ENCODE measurements at regions not wholly inside any gene's neighbourhood (a gene's known extent, or its start where the extent isn't known, plus 50 kb on each side); places are given as distances from the start of the nearest gene placed in this dataset.

DNA sequence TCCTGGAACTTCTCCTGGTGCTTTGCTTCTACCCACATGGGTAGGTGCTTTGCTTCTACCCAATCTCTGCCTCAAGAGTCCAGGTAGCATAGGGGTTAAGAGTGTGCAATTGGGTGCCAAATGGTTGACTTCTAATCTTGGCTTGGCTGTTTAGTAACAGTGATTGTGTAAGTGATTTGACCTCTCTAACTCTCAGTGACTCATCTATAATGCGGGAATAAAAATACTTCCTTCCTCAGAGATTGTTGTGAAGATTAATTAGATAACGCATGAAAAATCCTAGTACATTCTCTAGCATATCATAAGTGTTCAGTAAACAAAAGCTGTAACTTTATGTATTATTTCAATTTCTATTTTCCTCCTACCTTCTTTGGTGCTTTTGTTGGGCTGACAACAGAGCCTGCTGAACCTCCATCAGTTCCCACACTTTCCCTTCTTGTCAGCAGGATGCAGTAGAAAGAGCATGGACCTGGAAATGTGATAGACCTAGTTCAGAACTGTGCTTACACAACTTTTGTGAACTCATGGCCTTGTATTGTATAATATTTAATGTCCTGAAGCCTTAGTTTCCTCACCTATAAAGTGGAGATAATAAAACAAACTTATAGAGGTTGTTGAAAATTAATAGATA is 72.9 kb upstream of the SMIM36 start:
- DNase-seq, result no peak
- Histone ChIP-seq H3K4me1 (peaks cover 0 to 5% (median 0%) of the 10 kb centered on the region in 4 donors), H3K36me3 (no peaks in the 10 kb centered on the region), H3K9me3 (peaks cover 0 to 3% (median 0%) of the 10 kb centered on the region in 3 donors), H3K4me3 (no peak overlapping the region), H3K27ac (no peak overlapping the region), H3K27me3 (no peaks in the 10 kb centered on the region)
- intact Hi-C loops (cut with DNase I; ENCODE audit: low total_unique reads), result no loop called here
- no peak for TF ChIP-seq CTCF (IDR thresholded peaks at IDR 0.05)

DNA sequence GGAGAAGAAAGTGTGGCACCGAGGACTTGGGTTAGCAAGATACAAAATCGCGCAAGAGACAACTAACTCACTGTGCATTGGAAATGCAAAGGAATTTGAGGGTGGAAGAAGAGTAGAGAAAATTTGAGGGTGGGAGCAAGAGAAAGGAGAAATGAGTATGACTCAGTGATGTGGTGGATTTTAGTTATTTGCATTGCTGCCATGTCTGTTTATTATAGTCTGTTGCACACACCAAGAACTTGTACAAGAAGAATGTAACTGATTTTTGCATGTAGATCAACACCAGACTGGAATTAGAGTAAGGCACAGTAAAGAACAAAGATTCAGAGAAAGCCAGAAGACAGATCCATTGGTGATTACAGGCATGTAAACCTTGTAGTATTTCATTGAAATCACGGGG is 71.6 kb upstream of the SMIM36 start:
- TF ChIP-seq CTCF (IDR thresholded peaks at IDR 0.05), result no peak
- Histone ChIP-seq H3K27ac (no peak overlapping the region), H3K9me3 (peaks cover 0 to 3% (median 0%) of the 10 kb centered on the region in 3 donors), H3K27me3 (no peaks in the 10 kb centered on the region), H3K4me3 (no peak overlapping the region), H3K4me1 (peaks cover 0 to 5% (median 0%) of the 10 kb centered on the region in 4 donors), H3K36me3 (no peaks in the 10 kb centered on the region)
- no peak for DNase-seq
- intact Hi-C loops (cut with DNase I; ENCODE audit: low total_unique reads), result no loop called here

DNA sequence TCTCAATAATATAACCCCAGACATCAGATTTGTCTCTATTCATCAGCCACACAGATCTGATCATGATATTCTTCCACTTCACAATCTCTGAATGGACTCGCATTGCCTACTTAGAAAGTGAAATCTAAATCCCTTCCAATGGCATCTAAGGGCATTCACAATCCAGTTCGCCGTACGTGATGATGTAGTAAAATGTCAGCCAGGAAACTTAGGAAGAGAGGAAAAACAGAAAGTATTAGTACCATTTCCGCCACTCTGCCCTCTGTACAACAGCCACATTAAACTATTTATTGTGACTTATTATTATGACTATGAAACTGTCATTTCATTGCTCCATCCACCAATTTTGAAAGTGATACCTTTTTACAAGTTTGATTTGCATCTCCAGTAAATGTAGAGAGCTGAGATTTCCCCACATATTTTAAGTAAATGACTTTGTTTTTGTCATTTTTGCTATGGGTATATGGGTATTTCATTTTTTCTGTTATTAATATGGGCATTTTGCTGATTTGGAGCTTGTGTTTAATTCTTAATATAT is 69.4 kb upstream of the SMIM36 start:
- H3K9me3 ChIP-seq, result peaks cover 0 to 3% (median 0%) of the 10 kb centered on the region in 3 donors
- no peaks in the 10 kb centered on the region for H3K36me3 ChIP-seq
- no peak overlapping the region for H3K4me3 ChIP-seq
- H3K27me3 ChIP-seq, result no peaks in the 10 kb centered on the region
- no peak overlapping the region for H3K27ac ChIP-seq
- intact Hi-C loops (cut with DNase I; ENCODE audit: low total_unique reads), result no loop called here
- peaks cover 0 to 9% (median 0%) of the 10 kb centered on the region in 4 donors for H3K4me1 ChIP-seq
- DNase-seq, result no peak
- TF ChIP-seq CTCF (IDR thresholded peaks at IDR 0.05), result no peak

DNA sequence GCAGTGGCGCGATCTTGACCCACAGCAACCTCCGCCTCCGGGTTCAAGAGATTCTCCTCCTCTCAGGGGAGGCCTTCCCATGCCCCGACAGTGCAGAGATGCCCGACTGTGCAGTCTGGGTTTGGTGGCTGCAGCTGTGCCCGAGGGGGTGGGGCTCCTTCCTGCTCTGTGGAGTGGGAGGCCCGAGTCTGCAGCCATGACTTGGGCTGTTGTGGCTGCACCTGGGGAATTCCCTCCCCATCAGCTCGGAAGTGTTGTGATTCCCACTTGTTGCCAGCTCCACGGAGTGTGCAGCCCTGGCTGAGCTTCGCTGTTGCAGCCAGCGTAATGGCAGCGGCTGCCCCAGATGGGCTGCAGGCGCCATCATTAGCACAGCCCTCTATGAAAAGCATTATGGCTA is 66.4 kb upstream of the SMIM36 start:
- Histone ChIP-seq H3K36me3 (no peaks in the 10 kb centered on the region), H3K27me3 (no peaks in the 10 kb centered on the region), H3K4me1 (peaks cover 0 to 9% (median 0%) of the 10 kb centered on the region in 4 donors), H3K9me3 (no peaks in the 10 kb centered on the region), H3K4me3 (peak overlapping the region; percentile 12 to 28), H3K27ac (peak overlapping the region in 1 of 2 donors; percentile 14)
- no peak for TF ChIP-seq CTCF (IDR thresholded peaks at IDR 0.05)
- intact Hi-C loops (cut with DNase I; ENCODE audit: low total_unique reads), result no loop called here
- no peak for DNase-seq

DNA sequence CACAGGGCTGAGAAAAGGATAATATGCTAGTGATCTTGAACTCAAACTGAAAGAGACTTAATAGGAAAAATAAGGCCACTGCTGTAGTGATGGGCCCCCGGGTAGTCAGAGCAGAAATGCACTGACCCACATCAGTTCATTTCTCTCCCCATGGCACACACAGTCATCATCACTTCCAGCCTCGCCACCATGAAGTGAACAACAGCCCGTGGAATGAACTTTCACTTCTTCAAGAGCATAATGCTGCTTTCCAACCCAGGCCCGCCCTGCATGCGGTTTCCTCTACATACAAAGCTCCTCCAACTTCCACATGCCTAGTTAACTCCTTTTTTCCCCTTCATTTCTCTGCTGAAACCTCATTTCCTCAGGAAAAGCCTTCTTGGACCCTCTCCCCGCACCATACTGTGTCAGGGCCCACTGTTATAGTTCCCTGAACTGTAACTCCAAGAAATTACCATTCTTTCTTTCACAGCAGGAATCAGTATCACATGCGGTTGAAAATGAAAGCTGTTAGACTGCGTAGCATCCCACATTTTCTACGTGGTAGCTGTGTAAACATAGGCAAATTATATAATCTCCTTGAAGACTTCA is 65.8 kb upstream of the SMIM36 start:
- Histone ChIP-seq H3K4me3 (peak overlapping the region; percentile 12 to 28), H3K36me3 (no peaks in the 10 kb centered on the region), H3K9me3 (no peaks in the 10 kb centered on the region), H3K4me1 (peaks cover 0 to 9% (median 0%) of the 10 kb centered on the region in 4 donors), H3K27ac (peak overlapping the region; percentile 14 to 57), H3K27me3 (no peaks in the 10 kb centered on the region)
- intact Hi-C loops (cut with DNase I; ENCODE audit: low total_unique reads), result no loop called here
- TF ChIP-seq CTCF (IDR thresholded peaks at IDR 0.05), result no peak
- DNase-seq, result peak in 1 of 2 donors; percentile 68
